Thyroid gland (tissue), 4 donors: ENCODE measurements at regions not wholly inside any gene's neighbourhood (a gene's known extent, or its start where the extent isn't known, plus 50 kb on each side); places are given as distances from the start of the nearest gene placed in this dataset.

Source experiments
- DNase-seq, 2 donors: peaks; one replicate each; pipeline ENCODE4 v3.0.0-alpha.2; 2019
- H3K27ac ChIP-seq, 3 donors: fragments of 200-600 bp; sonication (generic); 1 replicate in 2 of 3; 2 replicates in 1 of 3; pipeline ENCODE4 v1.5.1; 2016 to 2019; ENCODE audit warnings: mild to moderate bottlenecking in 1 of 3, moderate library complexity in 1 of 3
- H3K27me3 ChIP-seq: fragments of 200-600 bp; sonication (generic); one replicate; pipeline ENCODE4 v1.5.1; 2019
- H3K36me3 ChIP-seq, 2 donors: fragments of 200-600 bp; sonication (generic); one replicate each; pipeline ENCODE4 v1.5.1; 2016 to 2019
- H3K4me1 ChIP-seq, 2 donors: fragments of 200-600 bp; sonication (generic); one replicate each; pipeline ENCODE4 v1.5.1; 2017 to 2019
- H3K4me3 ChIP-seq, 3 donors: fragments of 200-600 bp; sonication (generic); replicated peaks in 1 of 3; 1 replicate in 2 of 3; 2 replicates in 1 of 3; pipeline ENCODE4 v1.5.1; 2016; ENCODE audit warnings: mild to moderate bottlenecking in 1 of 3
- H3K9me3 ChIP-seq: fragments of 200-600 bp; sonication (generic); one replicate; pipeline ENCODE4 v1.5.1; 2017
- CTCF ChIP-seq, 6 experiments: fragments of 200-600 bp in 3 of 6; fragments of 450-650 bp in 3 of 6; sonication (generic) in 3 of 6; IDR thresholded peaks; one replicate each; pipeline ENCODE4 v1.5.1; 2016 to 2019; ENCODE audit warnings: antibody characterized with exemption in 6 of 6, mild to moderate bottlenecking in 2 of 6, inconsistent platforms in 1 of 6, moderate library complexity in 1 of 6
- POLR2A ChIP-seq, 2 donors: fragments of 450-650 bp; IDR thresholded peaks; one replicate each; pipeline ENCODE4 v1.6.1; 2017; ENCODE audit warnings: antibody characterized with exemption in 2 of 2, mild to moderate bottlenecking in 2 of 2, moderate library complexity in 1 of 2
- WGBS, 2 donors: methylation state at CpG; one replicate each; pipeline ENCODE4 v1.1.5; 2017; 5-methylcytosine and 5-hydroxymethylcytosine counted together
- intact Hi-C: fragments of 100-400 bp; cut with DNase I; formaldehyde crosslinking; loops from one replicate; pipeline ENCODE4 v1.15.1; 2023

DNA sequence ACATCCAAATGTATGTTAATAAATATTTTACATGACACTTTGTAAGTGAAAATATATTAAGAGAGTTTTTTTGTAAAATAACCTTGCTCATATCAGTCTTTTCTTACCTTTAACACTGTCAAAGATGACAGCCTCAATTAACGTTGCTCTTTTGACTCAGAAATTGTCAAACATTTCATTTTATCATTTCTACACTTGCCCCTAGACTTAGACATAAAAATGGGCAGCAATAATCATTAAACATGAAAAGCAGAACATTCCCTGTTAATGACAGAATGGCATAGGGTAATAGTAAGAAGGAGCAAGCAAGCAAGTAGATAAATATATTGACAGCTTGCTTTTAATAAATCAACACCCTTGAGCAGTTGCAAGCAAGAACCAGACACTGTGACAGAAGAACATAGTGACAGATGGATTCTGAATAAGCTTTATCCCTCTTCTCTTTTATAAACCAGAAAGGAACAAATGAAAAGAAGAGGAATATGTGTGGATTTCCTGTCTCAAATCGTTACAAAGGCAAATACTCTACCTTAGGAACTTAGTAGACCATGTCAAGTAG, 796.0 kb upstream of the CHD1 start:
- H3K4me1 ChIP-seq: no peaks in the 10 kb centered on the region
- DNase-seq: no peak
- H3K9me3 ChIP-seq: no peaks in the 10 kb centered on the region
- H3K27ac ChIP-seq: no peak overlapping the region
- H3K27me3 ChIP-seq: no peaks in the 10 kb centered on the region
- intact Hi-C loops: no loop called here
- TF ChIP-seq POLR2A (IDR thresholded peaks at IDR 0.05) (no peak), CTCF (IDR thresholded peaks at IDR 0.05) (no peak)
- no peak overlapping the region for H3K4me3 ChIP-seq
- no peaks in the 10 kb centered on the region for H3K36me3 ChIP-seq
- WGBS, 2 donors: 51 to 52% methylated on average over 2 of the region's 2 CpGs

- DNase-seq: no peak
- no peaks in the 10 kb centered on the region for H3K27me3 ChIP-seq
- no peaks in the 10 kb centered on the region for H3K4me1 ChIP-seq
- TF ChIP-seq POLR2A (IDR thresholded peaks at IDR 0.05): no peak
- no peak for TF ChIP-seq CTCF (IDR thresholded peaks at IDR 0.05)
- no peaks in the 10 kb centered on the region for H3K36me3 ChIP-seq
- H3K9me3 ChIP-seq: no peaks in the 10 kb centered on the region
- intact Hi-C loops: no loop called here
- no peak overlapping the region for H3K27ac ChIP-seq
- no peak overlapping the region for H3K4me3 ChIP-seq
Observed at GRCh38 chr5:99721506-99721905, 792.7 kb upstream of the CHD1 start.

GRCh38 chr5:99715921-99716320, 787.1 kb upstream of the CHD1 start:
- WGBS, 2 donors: 83 to 92% methylated on average over 3 of the region's 3 CpGs
- Histone ChIP-seq H3K27ac (no peak overlapping the region), H3K36me3 (no peaks in the 10 kb centered on the region), H3K9me3 (no peaks in the 10 kb centered on the region), H3K4me3 (no peak overlapping the region), H3K4me1 (no peaks in the 10 kb centered on the region), H3K27me3 (no peaks in the 10 kb centered on the region)
- no peak for DNase-seq
- TF ChIP-seq CTCF (IDR thresholded peaks at IDR 0.05): no peak
- intact Hi-C loops: no loop called here

GRCh38 chr5:99706160-99706559, 777.4 kb upstream of the CHD1 start:
- no peak for DNase-seq
- intact Hi-C loops: no loop called here
- Histone ChIP-seq H3K4me3 (no peak overlapping the region), H3K4me1 (no peaks in the 10 kb centered on the region), H3K27me3 (no peaks in the 10 kb centered on the region), H3K9me3 (no peaks in the 10 kb centered on the region), H3K27ac (no peak overlapping the region), H3K36me3 (no peaks in the 10 kb centered on the region)
- 82 to 89% methylated on average over 6 to 7 of the region's 8 CpGs for WGBS, 2 donors
- TF ChIP-seq CTCF (IDR thresholded peaks at IDR 0.05): no peak
- no peak for TF ChIP-seq POLR2A (IDR thresholded peaks at IDR 0.05)

DNA sequence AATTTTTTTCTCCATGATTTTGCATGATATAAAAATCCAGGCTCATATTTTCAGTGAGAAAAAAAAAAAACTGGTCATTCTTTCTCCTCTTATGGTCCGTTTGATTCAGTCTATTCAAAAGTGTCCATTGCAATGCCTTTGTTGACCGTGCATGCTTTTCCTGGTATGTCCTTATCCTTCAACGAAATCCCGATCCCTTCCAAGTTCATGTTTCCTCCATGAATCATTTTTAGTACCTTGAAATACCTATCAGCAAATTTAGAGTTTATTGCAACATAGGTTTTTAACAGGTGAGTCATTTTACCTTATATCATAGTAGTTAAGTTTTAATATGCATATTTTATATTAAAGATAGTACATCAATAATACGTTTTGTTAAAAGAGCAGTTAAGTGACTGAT, 773.8 kb upstream of the CHD1 start:
- Histone ChIP-seq H3K27ac (no peak overlapping the region), H3K4me3 (no peak overlapping the region), H3K9me3 (no peaks in the 10 kb centered on the region), H3K4me1 (no peaks in the 10 kb centered on the region), H3K36me3 (no peaks in the 10 kb centered on the region), H3K27me3 (no peaks in the 10 kb centered on the region)
- intact Hi-C loops: no loop called here
- no peak for TF ChIP-seq POLR2A (IDR thresholded peaks at IDR 0.05)
- TF ChIP-seq CTCF (IDR thresholded peaks at IDR 0.05): no peak
- 89 to 91% methylated on average over 5 of the region's 5 CpGs for WGBS, 2 donors
- no peak for DNase-seq
